ENCODE measurements at regions not wholly inside any gene's neighbourhood (a gene's known extent, or its start where the extent isn't known, plus 50 kb on each side); places are given as distances from the start of the nearest gene placed in this dataset.

DNA sequence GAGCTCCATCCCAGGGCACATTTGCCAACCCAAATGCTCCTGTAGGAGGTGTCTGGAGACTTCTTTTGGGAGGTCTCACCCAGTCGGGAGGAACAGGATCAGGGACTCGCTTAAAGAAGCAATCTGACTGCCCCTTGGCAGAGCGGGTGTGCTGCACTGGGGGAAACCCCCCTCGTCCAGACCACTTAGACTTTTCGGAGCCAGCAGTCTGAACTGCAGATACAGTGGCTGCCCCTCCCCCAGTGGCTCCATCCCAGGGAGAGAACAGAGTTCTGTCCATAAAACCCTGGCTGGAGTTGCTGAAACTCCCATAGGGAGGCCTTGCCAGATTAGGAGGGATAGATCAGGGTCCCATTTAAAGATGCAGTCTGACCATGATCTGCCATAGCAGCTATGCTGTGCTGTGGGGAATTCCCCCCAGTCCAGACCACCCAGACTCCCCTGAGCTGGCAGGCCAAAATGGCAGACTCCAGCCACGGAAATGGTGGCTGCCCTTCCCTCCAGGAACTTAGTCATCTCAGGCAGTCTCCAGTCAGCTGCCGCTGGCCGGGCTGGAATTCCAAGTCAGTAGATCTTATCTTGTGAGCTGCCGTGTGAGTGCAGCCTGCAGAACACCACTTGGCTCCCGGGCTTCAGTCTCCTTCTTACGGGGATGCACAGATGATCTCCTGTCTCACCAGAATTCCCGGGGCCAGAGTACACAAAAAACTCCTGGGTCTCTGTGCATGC lies 278.1 kb upstream of the SASH1 start:
- Histone ChIP-seq H4K20me1 (ENCODE audit: insufficient read depth, low read length) (no peaks in the 10 kb centered on the region), H3K36me3 (ENCODE audit: insufficient read depth, low read length) (no peaks in the 10 kb centered on the region), H3K4me3 (ENCODE audit: low read depth in 1 of 2, low read length in 2 of 2) (no peak overlapping the region), H3K4me2 (ENCODE audit: insufficient read depth, low read length) (no peak overlapping the region), H3K9ac (ENCODE audit: low read depth, low read length) (no peak overlapping the region), H3K27ac (ENCODE audit: low read length) (no peak overlapping the region), H2AFZ (ENCODE audit: low read depth, low read length) (no peak overlapping the region), H3K4me1 (ENCODE audit: insufficient read depth, low read length) (no peaks in the 10 kb centered on the region), H3K27me3 (ENCODE audit: insufficient read depth, low read length, poor library complexity) (no peaks in the 10 kb centered on the region), H3K79me2 (ENCODE audit: insufficient read depth, low read length) (no peaks in the 10 kb centered on the region), H3K9me3 (ENCODE audit: insufficient read depth, low read length, severe bottlenecking) (peaks cover 3% of the 10 kb centered on the region)
- DNase-seq, result no peak
- TF ChIP-seq EZH2 (IDR thresholded peaks at IDR 0.05; ENCODE audit: borderline replicate concordance, low read depth, low read length, severe bottlenecking) (no peak), CTCF (IDR thresholded peaks at IDR 0.05; ENCODE audit: borderline replicate concordance, extremely low read depth, low read length, poor library complexity, severe bottlenecking) (no peak)
- no peak for ATAC-seq (ENCODE audit: insufficient read depth, low read depth)

- H4K20me1 ChIP-seq (ENCODE audit: insufficient read depth, low read length), result no peaks in the 10 kb centered on the region
- no peaks in the 10 kb centered on the region for H3K79me2 ChIP-seq (ENCODE audit: insufficient read depth, low read length)
- H3K4me2 ChIP-seq (ENCODE audit: insufficient read depth, low read length), result no peak overlapping the region
- H3K9me3 ChIP-seq (ENCODE audit: insufficient read depth, low read length, severe bottlenecking), result no peaks in the 10 kb centered on the region
- ATAC-seq (ENCODE audit: insufficient read depth, low read depth), result no peak
- no peak overlapping the region for H3K27ac ChIP-seq (ENCODE audit: low read length)
- no peaks in the 10 kb centered on the region for H3K4me1 ChIP-seq (ENCODE audit: insufficient read depth, low read length)
- TF ChIP-seq CTCF (IDR thresholded peaks at IDR 0.05; ENCODE audit: borderline replicate concordance, extremely low read depth, low read length, poor library complexity, severe bottlenecking), result no peak
- no peak for TF ChIP-seq EZH2 (IDR thresholded peaks at IDR 0.05; ENCODE audit: borderline replicate concordance, low read depth, low read length, severe bottlenecking)
- H3K4me3 ChIP-seq (ENCODE audit: low read depth in 1 of 2, low read length in 2 of 2), result no peak overlapping the region
- H3K36me3 ChIP-seq (ENCODE audit: insufficient read depth, low read length), result no peaks in the 10 kb centered on the region
- H3K9ac ChIP-seq (ENCODE audit: low read depth, low read length), result no peak overlapping the region
- H2AFZ ChIP-seq (ENCODE audit: low read depth, low read length), result no peak overlapping the region
- DNase-seq, result no peak
- H3K27me3 ChIP-seq (ENCODE audit: insufficient read depth, low read length, poor library complexity), result no peaks in the 10 kb centered on the region
Measured at GRCh38 chr6:148068437-148069061, 274.1 kb upstream of the SASH1 start.

DNA sequence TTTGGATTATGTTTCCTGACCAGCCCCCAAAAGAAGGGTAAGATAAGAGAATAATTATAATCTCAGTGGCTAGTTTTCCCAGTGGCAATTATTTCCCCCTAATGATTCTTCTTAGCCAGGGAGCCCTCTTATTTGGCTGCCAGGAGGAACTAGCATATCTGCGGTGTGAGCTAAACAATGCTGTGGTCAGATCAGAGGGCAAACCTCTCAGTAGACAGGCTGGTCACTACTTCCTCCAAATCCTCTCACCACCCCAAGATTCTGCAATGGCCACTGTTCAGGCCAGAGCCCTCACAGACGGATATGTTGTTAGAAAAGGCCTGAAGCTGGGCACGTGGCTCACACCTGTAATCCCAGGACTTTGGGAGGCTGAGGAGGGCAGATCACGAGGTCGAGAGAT lies 273.4 kb upstream of the SASH1 start:
- H3K9ac ChIP-seq (ENCODE audit: low read depth, low read length), result no peak overlapping the region
- H2AFZ ChIP-seq (ENCODE audit: low read depth, low read length), result no peak overlapping the region
- H3K4me2 ChIP-seq (ENCODE audit: insufficient read depth, low read length), result no peak overlapping the region
- no peaks in the 10 kb centered on the region for H3K36me3 ChIP-seq (ENCODE audit: insufficient read depth, low read length)
- no peaks in the 10 kb centered on the region for H3K4me1 ChIP-seq (ENCODE audit: insufficient read depth, low read length)
- H4K20me1 ChIP-seq (ENCODE audit: insufficient read depth, low read length), result no peaks in the 10 kb centered on the region
- DNase-seq, result no peak
- H3K9me3 ChIP-seq (ENCODE audit: insufficient read depth, low read length, severe bottlenecking), result no peaks in the 10 kb centered on the region
- no peaks in the 10 kb centered on the region for H3K79me2 ChIP-seq (ENCODE audit: insufficient read depth, low read length)
- no peak for ATAC-seq (ENCODE audit: insufficient read depth, low read depth)
- TF ChIP-seq CTCF (IDR thresholded peaks at IDR 0.05; ENCODE audit: borderline replicate concordance, extremely low read depth, low read length, poor library complexity, severe bottlenecking) (no peak), EZH2 (IDR thresholded peaks at IDR 0.05; ENCODE audit: borderline replicate concordance, low read depth, low read length, severe bottlenecking) (no peak)
- no peak overlapping the region for H3K27ac ChIP-seq (ENCODE audit: low read length)
- no peaks in the 10 kb centered on the region for H3K27me3 ChIP-seq (ENCODE audit: insufficient read depth, low read length, poor library complexity)
- no peak overlapping the region for H3K4me3 ChIP-seq (ENCODE audit: low read depth in 1 of 2, low read length in 2 of 2)
